Loucy (cell line): ENCODE measurements at regions not wholly inside any gene's neighbourhood (a gene's known extent, or its start where the extent isn't known, plus 50 kb on each side); places are given as distances from the start of the nearest gene placed in this dataset.

Experiments
- EZH2phosphoT487 ChIP-seq: fragments of 200-600 bp; IDR thresholded peaks from 2 replicates; pipeline ENCODE4 v1.6.1; 2018; ENCODE audit warnings: antibody characterized with exemption, mild to moderate bottlenecking, moderate library complexity, borderline replicate concordance
- TF ChIP-seq, protein P1 (sequence below): fragments of 200-600 bp; sonication (generic); conservative IDR thresholded peaks from 2 replicates; pipeline ENCODE4 v1.5.1; 2014; ENCODE audit warnings: mild to moderate bottlenecking, antibody characterized with exemption, low read length

DNA sequence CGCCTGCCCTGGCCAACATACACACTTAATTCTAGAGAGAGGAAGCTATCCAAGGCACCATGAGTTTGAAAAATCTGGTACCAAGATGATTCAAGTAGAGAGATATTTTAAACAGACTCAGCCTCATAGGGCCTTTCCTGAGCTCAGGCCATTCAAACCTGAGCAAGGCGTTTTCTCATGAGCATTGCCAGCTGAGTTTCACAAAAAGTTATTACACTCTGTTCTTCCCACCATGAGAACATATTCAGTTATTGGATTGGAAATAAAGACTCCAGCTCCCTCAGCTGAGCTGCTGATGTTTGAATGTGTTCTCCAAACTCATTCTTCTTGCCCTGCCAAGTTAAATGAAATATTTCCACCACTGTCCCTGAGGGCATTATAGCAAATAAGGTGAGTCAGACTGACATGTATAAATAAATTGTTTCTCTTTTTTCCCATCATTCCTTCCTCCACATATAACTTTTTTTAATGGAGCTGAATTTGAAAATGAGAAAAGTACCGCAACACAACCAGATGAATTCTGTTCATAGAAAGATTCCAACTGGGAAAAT is 429.6 kb downstream of the RAB28 start:
- TF ChIP-seq EZH2phosphoT487 = no peak
- TF ChIP-seq, protein P1, sequence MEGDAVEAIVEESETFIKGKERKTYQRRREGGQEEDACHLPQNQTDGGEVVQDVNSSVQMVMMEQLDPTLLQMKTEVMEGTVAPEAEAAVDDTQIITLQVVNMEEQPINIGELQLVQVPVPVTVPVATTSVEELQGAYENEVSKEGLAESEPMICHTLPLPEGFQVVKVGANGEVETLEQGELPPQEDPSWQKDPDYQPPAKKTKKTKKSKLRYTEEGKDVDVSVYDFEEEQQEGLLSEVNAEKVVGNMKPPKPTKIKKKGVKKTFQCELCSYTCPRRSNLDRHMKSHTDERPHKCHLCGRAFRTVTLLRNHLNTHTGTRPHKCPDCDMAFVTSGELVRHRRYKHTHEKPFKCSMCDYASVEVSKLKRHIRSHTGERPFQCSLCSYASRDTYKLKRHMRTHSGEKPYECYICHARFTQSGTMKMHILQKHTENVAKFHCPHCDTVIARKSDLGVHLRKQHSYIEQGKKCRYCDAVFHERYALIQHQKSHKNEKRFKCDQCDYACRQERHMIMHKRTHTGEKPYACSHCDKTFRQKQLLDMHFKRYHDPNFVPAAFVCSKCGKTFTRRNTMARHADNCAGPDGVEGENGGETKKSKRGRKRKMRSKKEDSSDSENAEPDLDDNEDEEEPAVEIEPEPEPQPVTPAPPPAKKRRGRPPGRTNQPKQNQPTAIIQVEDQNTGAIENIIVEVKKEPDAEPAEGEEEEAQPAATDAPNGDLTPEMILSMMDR = no peak
